Suprapubic skin (tissue), 3 donors: ENCODE measurements at regions not wholly inside any gene's neighbourhood (a gene's known extent, or its start where the extent isn't known, plus 50 kb on each side); places are given as distances from the start of the nearest gene placed in this dataset.

ENCODE experiments used
- CTCF ChIP-seq, 2 donors: fragments of 200-600 bp in 1 of 2; fragments of 450-650 bp in 1 of 2; sonication (generic) in 1 of 2; IDR thresholded peaks; one replicate each; pipeline ENCODE4 v1.5.1; 2016 to 2019; ENCODE audit warnings: antibody characterized with exemption in 2 of 2, mild to moderate bottlenecking in 1 of 2, moderate library complexity in 1 of 2
- POLR2A ChIP-seq, 2 donors: fragments of 450-650 bp; IDR thresholded peaks; one replicate each; pipeline ENCODE4 v1.6.1; 2017; ENCODE audit warnings: antibody characterized with exemption in 2 of 2, mild to moderate bottlenecking in 2 of 2, moderate library complexity in 2 of 2

DNA sequence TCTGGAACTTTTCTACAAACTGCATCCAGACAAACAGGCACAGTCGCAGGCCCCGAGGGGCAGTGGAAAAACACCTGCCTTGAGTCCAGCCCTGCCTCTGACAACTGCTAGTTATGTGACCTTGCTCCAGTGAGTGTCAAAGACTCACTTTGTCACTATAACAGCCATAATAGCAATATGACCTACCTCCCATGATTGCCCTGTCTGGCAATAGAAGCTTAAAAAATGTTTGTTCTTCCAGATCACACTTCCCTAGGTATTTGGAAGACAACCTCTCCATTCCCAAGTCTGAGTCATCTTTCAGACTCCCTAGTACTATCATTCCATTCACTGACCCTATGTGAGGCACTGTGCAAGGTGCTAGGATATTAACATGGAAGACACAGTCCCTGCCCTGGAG lies 74.5 kb downstream of the RPL27A start:
- no peak for TF ChIP-seq CTCF (IDR thresholded peaks at IDR 0.05)
- TF ChIP-seq POLR2A (IDR thresholded peaks at IDR 0.05): no peak
